NOMO-1 treated with dmso at 0.1 percent for 144 hours (cell line): ENCODE measurements at regions not wholly inside any gene's neighbourhood (a gene's known extent, or its start where the extent isn't known, plus 50 kb on each side); places are given as distances from the start of the nearest gene placed in this dataset.
A peak's percentile ranks its signal among the peaks of the same experiment; 100 is the strongest.

ENCODE experiments used
- DNase-seq: peaks from one replicate; lab custom pipeline; 2025; ENCODE audit not compliant: unreplicated experiment; lab: John Stamatoyannopoulos, UW

DNA sequence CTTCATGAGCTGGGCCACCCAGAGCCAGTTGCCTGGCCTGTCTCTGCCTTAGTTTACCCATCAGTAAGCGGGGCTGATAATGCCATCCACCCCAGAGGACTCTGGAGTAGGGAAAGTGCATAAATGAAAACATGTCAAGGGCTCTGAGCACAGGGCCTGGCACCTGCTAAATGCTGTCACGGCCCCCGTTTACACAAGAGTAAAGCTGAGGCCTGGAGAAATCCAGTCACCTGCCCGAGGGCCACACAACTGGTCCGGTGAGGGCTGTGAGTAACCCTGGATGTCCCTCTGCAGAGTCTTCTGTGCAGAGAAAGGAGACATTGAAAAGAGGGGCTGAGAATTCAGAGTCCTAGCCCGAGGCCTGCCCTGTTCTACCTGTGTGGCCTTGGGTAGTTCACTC is 110.6 kb upstream of the ANO1 start:
- no peak for DNase-seq

GRCh38 chr11:69968396-69969347 is 109.4 kb upstream of the ANO1 start:
- no peak for DNase-seq

DNA sequence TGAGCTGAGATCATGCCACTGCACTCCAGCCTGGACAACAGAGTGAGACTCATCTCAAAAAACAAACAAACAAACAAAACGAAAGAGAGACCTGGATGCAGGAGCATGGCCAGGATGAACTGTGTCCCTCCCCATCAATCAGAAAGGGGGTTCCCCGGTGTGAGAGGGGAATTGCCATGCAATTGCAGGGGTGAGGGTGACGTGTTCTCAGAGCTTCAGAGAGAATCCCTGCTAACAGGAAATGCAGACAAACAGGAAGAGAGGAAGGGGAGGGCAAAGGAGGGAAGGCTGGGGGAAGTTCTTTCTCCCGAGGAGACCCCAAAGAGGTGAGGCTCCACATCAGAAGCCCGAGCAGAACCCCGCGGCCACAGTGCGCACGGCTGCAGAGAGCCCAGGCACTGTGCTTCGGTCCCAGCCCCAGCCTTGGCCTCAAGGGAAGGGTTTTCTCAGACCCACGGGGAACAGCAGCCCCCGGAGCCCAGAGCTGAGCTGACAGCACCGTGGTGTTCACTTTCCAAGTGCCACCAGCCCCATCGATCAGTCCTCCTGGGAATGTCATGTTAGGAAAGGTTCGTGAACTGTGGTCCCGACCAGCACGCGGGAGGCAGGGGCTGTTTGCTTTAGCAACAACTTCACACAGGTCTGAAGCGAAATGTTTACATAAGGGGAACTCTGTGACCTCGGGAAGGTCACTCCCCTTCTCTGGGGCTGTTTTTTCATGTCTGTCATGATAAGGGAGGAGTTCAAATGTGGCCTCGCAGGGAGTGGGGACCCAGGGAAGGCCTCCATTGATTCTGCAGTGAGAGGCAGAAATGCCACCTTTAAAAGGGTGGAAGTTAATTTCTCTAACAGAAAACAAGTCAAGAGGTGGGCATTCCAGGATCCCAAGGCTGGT is 108.0 kb upstream of the ANO1 start:
- no peak for DNase-seq

DNA sequence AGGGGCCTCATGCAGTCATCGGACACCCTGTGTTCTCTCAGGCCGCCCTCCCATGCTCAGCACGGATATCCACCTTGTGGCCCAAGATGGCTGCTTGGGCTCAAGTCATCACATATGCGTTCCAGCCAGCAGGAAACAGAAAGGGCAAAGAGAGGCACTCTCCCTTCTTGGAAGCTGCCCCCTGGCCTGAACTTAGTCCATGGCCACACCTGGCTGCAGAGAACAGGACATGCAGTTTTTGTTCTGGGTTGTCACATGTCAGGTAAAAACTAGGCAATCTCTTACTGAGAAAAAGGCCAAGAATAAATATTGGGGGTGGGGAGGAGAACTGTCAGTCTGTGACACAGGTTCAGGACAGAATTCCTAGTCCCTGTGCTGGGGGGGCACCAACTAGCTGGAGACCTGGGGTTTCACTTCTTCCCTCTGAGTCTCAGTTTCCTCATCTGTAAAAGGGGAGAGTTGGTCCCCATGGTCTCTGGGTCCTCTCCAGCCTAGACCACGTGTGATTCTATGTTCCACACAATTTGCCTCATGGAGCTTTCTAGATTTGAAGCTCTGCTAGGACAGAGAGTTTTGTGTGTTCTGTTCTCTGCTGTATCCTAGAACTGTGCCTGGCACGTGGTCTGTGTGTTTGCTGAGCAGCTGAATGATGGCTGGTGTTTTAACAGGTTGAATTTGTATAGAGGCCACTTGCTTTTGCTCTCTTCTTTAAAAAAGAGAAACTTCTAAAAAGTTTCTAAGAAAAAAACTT is 107.2 kb upstream of the ANO1 start:
- no peak for DNase-seq

DNA sequence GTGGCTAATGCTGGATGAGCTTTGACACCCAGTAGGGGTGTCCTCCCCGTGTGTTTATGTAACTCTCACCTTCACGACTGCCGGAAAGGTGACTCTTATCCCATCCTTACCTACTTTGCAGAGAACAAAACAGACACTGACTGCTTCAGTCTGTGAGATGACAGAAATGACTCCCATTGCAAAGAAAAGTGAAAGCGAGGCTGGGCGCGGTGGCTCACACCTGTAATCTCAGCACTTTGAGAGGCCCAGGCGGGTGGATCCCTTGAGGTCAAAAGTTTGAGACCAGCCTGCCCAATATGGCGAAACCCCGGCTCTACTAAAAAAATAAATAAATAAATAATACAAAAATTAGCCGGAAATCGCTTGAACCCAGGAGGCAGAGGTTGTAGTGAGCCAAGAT is 106.4 kb upstream of the ANO1 start:
- DNase-seq = no peak

GRCh38 chr11:69972351-69972802 is 105.7 kb upstream of the ANO1 start:
- no peak for DNase-seq

- DNase-seq = no peak
Observed at GRCh38 chr11:69974528-69974927, 103.6 kb upstream of the ANO1 start.

DNA sequence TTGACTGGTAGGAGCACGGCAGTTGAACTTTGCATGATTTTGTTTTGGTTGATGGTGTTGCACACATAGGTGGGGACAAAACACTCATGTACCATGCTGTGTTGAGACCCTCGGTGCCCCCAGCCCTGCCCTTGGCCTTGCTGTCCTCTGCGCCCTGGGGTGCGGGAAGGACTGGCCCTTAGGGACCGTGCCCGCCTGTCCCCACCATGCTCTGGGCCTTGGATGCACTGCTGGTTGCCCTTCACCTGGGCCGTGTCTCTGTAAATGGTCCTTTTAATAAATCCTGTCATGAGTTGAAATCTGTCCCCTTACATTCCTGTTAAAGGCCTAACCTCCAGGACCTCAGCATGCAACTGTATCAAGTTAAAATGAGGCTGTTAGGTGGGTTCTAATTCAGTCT is 102.3 kb upstream of the ANO1 start:
- DNase-seq = no peak

DNA sequence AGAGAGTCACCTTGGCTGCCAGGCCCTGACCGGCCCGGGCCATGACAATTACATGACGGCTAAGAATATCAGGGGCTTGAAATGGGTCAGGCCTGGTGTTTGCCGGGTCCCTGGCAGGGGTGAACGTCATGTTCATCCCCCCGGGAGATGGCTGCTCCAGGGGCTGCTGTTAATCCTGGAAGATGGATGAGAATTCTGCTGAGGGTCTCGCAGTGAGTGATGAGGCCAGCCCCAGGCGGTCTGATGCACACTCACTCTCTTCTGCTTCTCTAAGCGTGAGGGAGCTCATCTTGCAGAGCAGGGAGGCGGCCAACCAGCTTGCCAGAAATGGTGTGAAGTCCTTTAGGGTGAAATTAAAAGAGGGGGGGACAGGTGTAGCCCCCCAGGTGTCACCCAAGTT is 101.3 kb upstream of the ANO1 start:
- DNase-seq = no peak

GRCh38 chr11:69977951-69978350 is 100.2 kb upstream of the ANO1 start:
- DNase-seq = no peak

DNA sequence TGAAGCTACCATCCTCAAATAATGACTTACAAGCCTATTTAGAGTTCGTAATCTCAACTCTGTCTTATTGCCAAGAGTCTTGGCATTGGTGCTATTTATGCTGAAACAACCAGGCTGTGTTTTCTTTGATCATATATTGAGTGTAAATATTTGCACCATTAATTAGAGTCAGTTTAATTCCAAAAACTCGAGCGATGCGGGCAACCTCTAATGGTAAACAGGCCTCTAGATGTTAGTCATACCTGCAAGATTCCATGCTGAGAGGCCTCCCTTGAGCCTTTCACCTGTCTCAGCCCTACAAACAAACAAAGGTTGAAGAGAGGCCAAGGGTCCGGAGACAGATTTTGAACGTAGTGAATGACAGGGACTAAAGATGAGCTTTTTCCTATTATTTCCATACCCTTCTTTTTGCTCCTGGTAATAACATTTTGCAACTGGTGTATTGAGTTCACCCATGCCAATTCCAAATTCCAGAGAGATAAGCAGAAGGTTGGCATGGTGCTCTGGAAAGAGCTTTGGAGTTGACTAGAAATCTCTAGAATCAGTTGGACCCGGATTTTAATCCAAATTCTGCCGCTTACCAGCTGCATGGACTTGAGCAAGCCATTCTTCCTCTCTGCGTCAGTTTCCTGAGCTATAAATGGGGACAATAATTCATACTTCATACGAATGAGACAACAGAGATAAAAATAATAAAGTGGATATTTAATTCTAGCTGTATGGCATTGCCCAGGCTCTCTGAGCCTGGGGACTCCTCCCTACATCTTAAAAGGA is 99.1 kb upstream of the ANO1 start:
- DNase-seq = no peak

- DNase-seq = no peak
Observed at GRCh38 chr11:69979632-69980031, 98.5 kb upstream of the ANO1 start.

GRCh38 chr11:69981119-69981784 is 96.9 kb upstream of the ANO1 start:
- DNase-seq = no peak

DNA sequence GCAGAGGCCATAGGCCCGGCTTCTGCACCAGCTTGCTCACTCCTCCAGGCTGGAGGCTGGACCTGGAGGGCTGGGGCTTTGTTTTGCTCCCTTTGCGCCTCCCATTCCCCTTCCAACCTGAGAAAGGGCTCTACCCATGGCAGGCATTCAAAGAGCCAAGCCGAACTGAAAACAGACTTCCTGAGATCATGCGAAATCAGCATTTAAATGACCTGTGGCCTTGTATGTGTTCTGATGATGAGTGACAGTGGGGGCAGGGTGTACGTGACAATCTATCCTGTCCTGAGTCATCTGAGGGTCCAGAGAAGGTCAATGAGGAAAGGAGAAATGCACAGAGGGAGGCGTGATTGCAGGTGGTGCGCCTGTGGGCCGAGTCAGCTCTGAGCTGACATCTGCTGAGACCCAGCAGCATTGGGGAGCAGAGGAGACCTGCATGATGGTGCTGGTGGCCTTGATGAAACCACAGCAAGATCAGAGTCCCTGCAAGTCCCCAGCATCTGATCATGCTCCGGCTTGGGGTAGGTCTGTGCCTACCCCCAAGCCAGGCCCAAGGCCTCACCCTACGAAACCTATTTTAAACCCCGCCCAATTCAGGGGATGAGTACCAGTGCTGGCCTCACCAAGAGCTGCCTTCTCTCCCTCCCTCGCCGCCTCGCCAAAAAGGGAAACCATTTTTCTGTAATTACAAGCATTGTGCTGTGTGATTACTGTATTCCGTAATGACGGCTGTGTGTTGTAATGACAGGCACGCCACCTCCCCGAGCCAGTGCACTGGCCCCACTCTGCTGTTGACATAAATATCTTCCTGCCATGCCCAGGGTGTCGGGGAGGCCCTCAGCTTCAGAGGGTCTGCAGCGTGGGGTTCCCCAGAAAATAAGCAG is 95.2 kb upstream of the ANO1 start:
- peak; percentile 67 for DNase-seq

DNA sequence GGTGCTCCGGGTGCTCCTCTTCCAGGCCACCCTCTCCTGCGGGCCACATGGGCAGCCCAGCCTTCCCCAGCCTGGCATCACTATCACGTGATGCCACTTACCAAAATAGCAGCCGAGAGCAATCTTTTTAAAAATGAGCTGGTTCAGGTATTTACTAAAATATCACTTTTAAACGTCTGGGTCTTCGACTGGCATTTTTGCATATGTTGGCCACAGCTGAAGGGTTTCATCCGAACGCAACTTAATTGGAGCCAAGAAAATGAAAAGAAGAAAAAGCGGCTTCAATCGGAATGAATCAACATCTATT is 94.6 kb upstream of the ANO1 start:
- no peak for DNase-seq

GRCh38 chr11:69983897-69984438 is 94.1 kb upstream of the ANO1 start:
- no peak for DNase-seq

GRCh38 chr11:69984457-69985261 is 93.5 kb upstream of the ANO1 start:
- no peak for DNase-seq

- no peak for DNase-seq
Observed at GRCh38 chr11:69985331-69985640, 92.8 kb upstream of the ANO1 start.
